Lower leg skin (tissue), 3 donors: ENCODE measurements at regions not wholly inside any gene's neighbourhood (a gene's known extent, or its start where the extent isn't known, plus 50 kb on each side); places are given as distances from the start of the nearest gene placed in this dataset.

ENCODE experiments used
- POLR2A ChIP-seq, 2 donors: fragments of 450-650 bp; IDR thresholded peaks; one replicate each; pipeline ENCODE4 v1.6.1; 2016 to 2017; ENCODE audit warnings: antibody characterized with exemption in 2 of 2, mild to moderate bottlenecking in 1 of 2, moderate library complexity in 1 of 2
- TF ChIP-seq, protein P1 (sequence below), 3 donors: fragments of 450-650 bp; IDR thresholded peaks; one replicate each; pipeline ENCODE4 v1.5.1; 2016; ENCODE audit warnings: antibody characterized with exemption in 3 of 3, mild to moderate bottlenecking in 3 of 3, moderate library complexity in 2 of 3

DNA sequence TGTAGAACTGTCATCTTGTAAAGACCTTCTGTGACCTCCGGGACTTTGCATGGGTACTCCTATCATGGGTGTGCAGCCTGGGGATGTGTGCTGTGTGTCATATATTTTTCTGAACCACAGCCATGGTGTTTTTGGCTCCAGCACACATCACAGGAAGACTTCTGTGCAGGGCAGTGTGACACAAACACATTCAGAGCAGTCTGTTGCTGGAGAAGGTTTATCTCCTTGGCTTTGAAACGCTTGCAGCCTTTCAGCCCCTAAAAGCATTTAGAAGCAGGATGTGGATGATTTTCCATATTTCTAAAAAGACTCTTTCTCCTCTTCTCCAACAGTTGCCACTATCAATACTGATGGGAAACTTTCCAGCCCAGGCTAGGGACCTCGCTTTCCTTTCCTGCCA, 221.6 kb upstream of the FOXA2 start:
- TF ChIP-seq, protein P1, sequence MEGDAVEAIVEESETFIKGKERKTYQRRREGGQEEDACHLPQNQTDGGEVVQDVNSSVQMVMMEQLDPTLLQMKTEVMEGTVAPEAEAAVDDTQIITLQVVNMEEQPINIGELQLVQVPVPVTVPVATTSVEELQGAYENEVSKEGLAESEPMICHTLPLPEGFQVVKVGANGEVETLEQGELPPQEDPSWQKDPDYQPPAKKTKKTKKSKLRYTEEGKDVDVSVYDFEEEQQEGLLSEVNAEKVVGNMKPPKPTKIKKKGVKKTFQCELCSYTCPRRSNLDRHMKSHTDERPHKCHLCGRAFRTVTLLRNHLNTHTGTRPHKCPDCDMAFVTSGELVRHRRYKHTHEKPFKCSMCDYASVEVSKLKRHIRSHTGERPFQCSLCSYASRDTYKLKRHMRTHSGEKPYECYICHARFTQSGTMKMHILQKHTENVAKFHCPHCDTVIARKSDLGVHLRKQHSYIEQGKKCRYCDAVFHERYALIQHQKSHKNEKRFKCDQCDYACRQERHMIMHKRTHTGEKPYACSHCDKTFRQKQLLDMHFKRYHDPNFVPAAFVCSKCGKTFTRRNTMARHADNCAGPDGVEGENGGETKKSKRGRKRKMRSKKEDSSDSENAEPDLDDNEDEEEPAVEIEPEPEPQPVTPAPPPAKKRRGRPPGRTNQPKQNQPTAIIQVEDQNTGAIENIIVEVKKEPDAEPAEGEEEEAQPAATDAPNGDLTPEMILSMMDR (IDR thresholded peaks at IDR 0.05) = no peak
- no peak for TF ChIP-seq POLR2A (IDR thresholded peaks at IDR 0.05)
